Keratinocyte (primary cell): ENCODE measurements at regions not wholly inside any gene's neighbourhood (a gene's known extent, or its start where the extent isn't known, plus 50 kb on each side); places are given as distances from the start of the nearest gene placed in this dataset.
A peak's percentile ranks its signal among the peaks of the same experiment; 100 is the strongest.

Experiments used
- DNase-seq: peaks from one replicate; pipeline ENCODE4 v3.0.0-alpha.2; 2011; ENCODE audit warnings: low read depth, missing footprints, low spot score
- FAIRE-seq: peaks from 2 replicates; lab custom pipeline; 2011; peaks lifted over from hg19 to GRCh38; lab: Jason Lieb, UNC
- H2AFZ ChIP-seq: 2 replicates; pipeline ENCODE4 v1.6.0; 2012; ENCODE audit warnings: low read length, control low read depth, inconsistent platforms; ENCODE audit not compliant: control insufficient read depth
- H3K27ac ChIP-seq: 2 replicates; pipeline ENCODE4 v1.5.1; 2011; ENCODE audit warnings: low read length; ENCODE audit not compliant: control insufficient read depth, insufficient read depth
- H3K27me3 ChIP-seq: 3 replicates; pipeline ENCODE4 v1.6.0; 2011; ENCODE audit warnings: low read length; ENCODE audit not compliant: control insufficient read depth, insufficient read depth; ENCODE audit errors: extremely low read depth
- H3K36me3 ChIP-seq, 2 experiments: 2 replicates in 1 of 2; 3 replicates in 1 of 2; pipeline ENCODE4 v1.5.1; 2011; ENCODE audit warnings: low read length in 2 of 2, mild to moderate bottlenecking in 1 of 2; ENCODE audit not compliant: control insufficient read depth in 2 of 2, insufficient read depth in 2 of 2; ENCODE audit errors: extremely low read depth in 1 of 2
- H3K4me1 ChIP-seq: 3 replicates; pipeline ENCODE4 v1.5.1; 2011; ENCODE audit warnings: low read length; ENCODE audit not compliant: control insufficient read depth, insufficient read depth; ENCODE audit errors: extremely low read depth
- H3K4me2 ChIP-seq: 3 replicates; pipeline ENCODE4 v1.6.0; 2011; ENCODE audit warnings: low read depth, low read length; ENCODE audit not compliant: control insufficient read depth, insufficient read depth; ENCODE audit errors: extremely low read depth
- H3K4me3 ChIP-seq, 3 experiments: fragments of 200-600 bp in 1 of 3; sonication (generic) in 1 of 3; 2 replicates in 2 of 3; 3 replicates in 1 of 3; pipeline ENCODE4 v1.5.1; 2011 to 2016; ENCODE audit warnings: low read length in 3 of 3, mild to moderate bottlenecking in 3 of 3, control low read depth in 2 of 3, inconsistent platforms in 1 of 3, low read depth in 1 of 3, mixed read lengths in 1 of 3, mixed run types in 1 of 3, moderate library complexity in 1 of 3; ENCODE audit not compliant: control insufficient read depth in 2 of 3, insufficient read depth in 2 of 3; ENCODE audit errors: extremely low read depth in 1 of 3
- H3K79me2 ChIP-seq: 2 replicates; pipeline ENCODE4 v1.6.0; 2012; ENCODE audit warnings: low read length; ENCODE audit not compliant: control insufficient read depth, insufficient read depth
- H3K9ac ChIP-seq: 3 replicates; pipeline ENCODE4 v1.6.0; 2011; ENCODE audit warnings: low read length; ENCODE audit not compliant: control insufficient read depth, insufficient read depth; ENCODE audit errors: extremely low read depth
- H3K9me1 ChIP-seq: 3 replicates; pipeline ENCODE4 v1.6.0; 2011; ENCODE audit warnings: low read length; ENCODE audit not compliant: control insufficient read depth, insufficient read depth; ENCODE audit errors: extremely low read depth
- H3K9me3 ChIP-seq: 2 replicates; pipeline ENCODE4 v1.5.1; 2012; ENCODE audit warnings: low read depth, low read length; ENCODE audit not compliant: control insufficient read depth
- H4K20me1 ChIP-seq: 3 replicates; pipeline ENCODE4 v1.6.0; 2011; ENCODE audit warnings: low read length; ENCODE audit not compliant: control insufficient read depth, insufficient read depth; ENCODE audit errors: extremely low read depth
- CTCF ChIP-seq, 3 experiments: IDR thresholded peaks in 1 of 3; conservative IDR thresholded peaks in 1 of 3; optimal IDR thresholded peaks in 1 of 3; 2 replicates in 2 of 3; 3 replicates in 1 of 3; pipeline versions ENCODE3 to v1.5.1; 2011; ENCODE audit warnings: low read length in 3 of 3, mild to moderate bottlenecking in 3 of 3, moderate library complexity in 2 of 3, control low read depth in 1 of 3, inconsistent platforms in 1 of 3; ENCODE audit not compliant: insufficient read depth in 2 of 3; ENCODE audit errors: extremely low read depth in 1 of 3
- EZH2 ChIP-seq: IDR thresholded peaks from one replicate; pipeline ENCODE4 v1.6.1; 2012; ENCODE audit warnings: inconsistent platforms, mild to moderate bottlenecking, low read length, moderate library complexity
- dilution Hi-C: fragments of 300-500 bp; cut with MboI; formaldehyde crosslinking; loops from one replicate; pipeline ENCODE4 v1.7.0; 2020; ENCODE audit warnings: low sequenced_read_pairs; ENCODE audit not compliant: extremely low pct_ligation_motif_present

GRCh38 chr6:144724818-144725217 lies 439.7 kb downstream of the UTRN start:
- no peak overlapping the region for H3K27ac ChIP-seq
- DNase-seq, result no peak
- H3K9ac ChIP-seq, result no peak overlapping the region
- no peak for FAIRE-seq
- H4K20me1 ChIP-seq, result no peaks in the 10 kb centered on the region
- H3K4me3 ChIP-seq, result no peak overlapping the region
- H3K9me3 ChIP-seq, result no peaks in the 10 kb centered on the region
- no peaks in the 10 kb centered on the region for H3K36me3 ChIP-seq
- no peaks in the 10 kb centered on the region for H3K9me1 ChIP-seq
- TF ChIP-seq EZH2 (no peak), CTCF (optimal IDR thresholded peaks at IDR 0.05 in 1 of 3, IDR thresholded peaks at IDR 0.05 in 1 of 3, conservative IDR thresholded peaks at IDR 0.05 in 1 of 3; ENCODE audit: extremely low read depth in 1 of 3, insufficient read depth in 2 of 3, low read length in 3 of 3) (no peak)
- H3K4me1 ChIP-seq, result peaks cover 10% of the 10 kb centered on the region
- no peaks in the 10 kb centered on the region for H3K27me3 ChIP-seq
- no peak overlapping the region for H3K4me2 ChIP-seq
- no peaks in the 10 kb centered on the region for H3K79me2 ChIP-seq
- dilution Hi-C loops, result no loop called here
- no peak overlapping the region for H2AFZ ChIP-seq

GRCh38 chr6:144725736-144726522 lies 440.8 kb downstream of the UTRN start:
- Histone ChIP-seq H3K9me3 (no peaks in the 10 kb centered on the region), H4K20me1 (no peaks in the 10 kb centered on the region), H3K9me1 (no peaks in the 10 kb centered on the region), H3K4me2 (peak overlapping the region; percentile 66), H2AFZ (no peak overlapping the region), H3K9ac (no peak overlapping the region), H3K4me3 (no peak overlapping the region), H3K27ac (no peak overlapping the region), H3K36me3 (no peaks in the 10 kb centered on the region), H3K4me1 (peaks cover 10% of the 10 kb centered on the region), H3K79me2 (no peaks in the 10 kb centered on the region), H3K27me3 (no peaks in the 10 kb centered on the region)
- dilution Hi-C loops, result no loop called here
- TF ChIP-seq EZH2 (no peak), CTCF (optimal IDR thresholded peaks at IDR 0.05 in 1 of 3, IDR thresholded peaks at IDR 0.05 in 1 of 3, conservative IDR thresholded peaks at IDR 0.05 in 1 of 3; ENCODE audit: extremely low read depth in 1 of 3, insufficient read depth in 2 of 3, low read length in 3 of 3) (no peak)
- DNase-seq (no peak), FAIRE-seq (no peak)
